HCT116 (cell line): ENCODE measurements at regions not wholly inside any gene's neighbourhood (a gene's known extent, or its start where the extent isn't known, plus 50 kb on each side); places are given as distances from the start of the nearest gene placed in this dataset.

Source experiments
- ATF3 ChIP-seq: IDR thresholded peaks from 2 replicates; pipeline ENCODE4 v1.6.1; 2012
- CEBPB ChIP-seq: IDR thresholded peaks from 2 replicates; pipeline ENCODE4 v1.6.1; 2012; ENCODE audit warnings: low read depth
- CTCF ChIP-seq, 3 experiments: fragments of 200-600 bp in 1 of 3; sonication (generic) in 1 of 3; IDR thresholded peaks in 2 of 3; conservative IDR thresholded peaks in 1 of 3; 2 replicates each; pipeline ENCODE4 v1.5.1; 2012 to 2017; ENCODE audit warnings: low read depth in 2 of 3, low read length in 2 of 3, antibody characterized with exemption in 1 of 3, borderline replicate concordance in 1 of 3, control low read depth in 1 of 3, mild to moderate bottlenecking in 1 of 3, mixed read lengths in 1 of 3, mixed run types in 1 of 3, moderate library complexity in 1 of 3; ENCODE audit not compliant: insufficient read depth in 1 of 3
- EZH2 ChIP-seq: fragments of 200-600 bp; sonication (generic); IDR thresholded peaks from 2 replicates; pipeline ENCODE4 v1.6.1; 2017; ENCODE audit warnings: antibody characterized with exemption, mixed run types
- JUND ChIP-seq: IDR thresholded peaks from 2 replicates; pipeline ENCODE4 v1.6.1; 2012
- MAX ChIP-seq: IDR thresholded peaks from 2 replicates; pipeline ENCODE4 v1.6.1; 2012
- POLR2A ChIP-seq: IDR thresholded peaks from 2 replicates; pipeline ENCODE4 v1.7.0; 2011; ENCODE audit warnings: borderline replicate concordance; ENCODE audit not compliant: insufficient read depth, insufficient read length; ENCODE audit errors: extremely low read depth
- POLR2AphosphoS5 ChIP-seq: IDR thresholded peaks from 2 replicates; pipeline ENCODE4 v1.6.1; 2011; ENCODE audit warnings: mild to moderate bottlenecking, low read depth, low read length, moderate library complexity
- REST ChIP-seq: IDR thresholded peaks from 2 replicates; pipeline ENCODE4 v1.6.1; 2012; ENCODE audit warnings: low read depth

GRCh38 chr17:68699936-68700335, 98.8 kb upstream of the FAM20A start:
- TF ChIP-seq CTCF (IDR thresholded peaks at IDR 0.05 in 2 of 3, conservative IDR thresholded peaks at IDR 0.05 in 1 of 3; ENCODE audit: borderline replicate concordance in 1 of 3, insufficient read depth in 1 of 3, low read depth in 2 of 3, low read length in 2 of 3), result no peak
- TF ChIP-seq JUND, result no peak
- TF ChIP-seq EZH2, result no peak
- TF ChIP-seq POLR2A, result no peak
- no peak for TF ChIP-seq POLR2AphosphoS5
- no peak for TF ChIP-seq MAX
- TF ChIP-seq CEBPB, result no peak
- no peak for TF ChIP-seq REST
- no peak for TF ChIP-seq ATF3
